ENCODE measurements at regions not wholly inside any gene's neighbourhood (a gene's known extent, or its start where the extent isn't known, plus 50 kb on each side); places are given as distances from the start of the nearest gene placed in this dataset.

- H3K4me3 ChIP-seq (ENCODE audit: low read length), result no peak overlapping the region
These were observed 378.9 kb upstream of the NUPR2 start for GRCh38 chr7:56495165-56495564.

GRCh38 chr7:56493704-56494450 lies 377.7 kb upstream of the NUPR2 start:
- Mint-ChIP-seq H3K27me3 (ENCODE audit: low read depth in 2 of 2) (no peaks in the 10 kb centered on the region), H3K4me3 (no peak overlapping the region), H3K9me3 (peaks cover 1 to 12% of the 10 kb centered on the region in 2 donors), H3K27ac (no peak overlapping the region), H3K36me3 (peaks cover 10% of the 10 kb centered on the region), H3K4me1 (no peaks in the 10 kb centered on the region)
- intact Hi-C loops (cut with micrococcal nuclease), result no loop called here
- DNase-seq (no peak), ATAC-seq (no peak)
- Histone ChIP-seq H3K4me3 (ENCODE audit: low read length) (no peak overlapping the region), H3K27me3 (ENCODE audit: control insufficient read depth, insufficient read depth, low read length) (no peaks in the 10 kb centered on the region), H3K4me1 (ENCODE audit: control insufficient read depth, insufficient read depth, low read length) (no peaks in the 10 kb centered on the region), H3K9me3 (ENCODE audit: control insufficient read depth, insufficient read depth, low read length) (peaks cover 77% of the 10 kb centered on the region), H3K27ac (ENCODE audit: low read length) (no peak overlapping the region), H3K36me3 (ENCODE audit: control insufficient read depth, insufficient read depth, low read length) (no peaks in the 10 kb centered on the region)
- no peak for TF ChIP-seq CTCF (IDR thresholded peaks at IDR 0.05)
- 80% methylated on average over 8 of the region's 8 CpGs for WGBS (ENCODE audit: insufficient coverage)

More at GRCh38 chr7:56495165-56495564, 378.9 kb upstream of the NUPR2 start:
- no peaks in the 10 kb centered on the region for H3K36me3 ChIP-seq (ENCODE audit: control insufficient read depth, insufficient read depth, low read length)
- DNase-seq (no peak), ATAC-seq (no peak)
- 81% methylated on average over 3 of the region's 3 CpGs for WGBS (ENCODE audit: insufficient coverage)
- Mint-ChIP-seq H3K36me3 (peaks cover 8% of the 10 kb centered on the region), H3K9me3 (peaks cover 2 to 19% of the 10 kb centered on the region in 2 donors), H3K4me3 (no peak overlapping the region), H3K4me1 (no peaks in the 10 kb centered on the region), H3K27me3 (ENCODE audit: low read depth in 2 of 2) (no peaks in the 10 kb centered on the region), H3K27ac (no peak overlapping the region)
- H3K27me3 ChIP-seq (ENCODE audit: control insufficient read depth, insufficient read depth, low read length), result no peaks in the 10 kb centered on the region
- TF ChIP-seq CTCF (IDR thresholded peaks at IDR 0.05), result no peak
- no peaks in the 10 kb centered on the region for H3K4me1 ChIP-seq (ENCODE audit: control insufficient read depth, insufficient read depth, low read length)
- H3K27ac ChIP-seq (ENCODE audit: low read length), result no peak overlapping the region
- intact Hi-C loops (cut with micrococcal nuclease), result no loop called here
- peaks cover 68% of the 10 kb centered on the region for H3K9me3 ChIP-seq (ENCODE audit: control insufficient read depth, insufficient read depth, low read length)

DNA sequence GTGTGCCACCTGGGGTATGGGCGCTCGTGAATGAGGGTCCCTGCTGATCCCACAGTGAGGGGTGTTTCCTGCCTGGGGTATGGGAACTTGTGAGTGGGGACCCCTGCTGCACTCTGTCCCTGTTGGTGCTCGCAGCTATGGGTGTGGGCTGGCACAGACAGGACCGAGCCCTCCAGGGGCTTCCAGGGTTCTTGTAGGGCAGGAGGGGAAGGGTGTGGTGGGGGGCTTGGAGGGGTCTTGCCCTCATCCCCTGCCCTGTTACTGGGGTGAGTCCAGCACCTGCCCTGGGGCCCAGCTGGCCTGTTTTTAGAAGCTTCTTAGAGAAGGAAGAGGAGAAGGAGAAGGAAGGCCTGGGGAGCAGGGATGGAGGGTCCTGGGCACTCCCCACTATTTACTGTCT lies 377.0 kb upstream of the NUPR2 start:
- H3K9me3 Mint-ChIP-seq, result peaks cover 4 to 12% of the 10 kb centered on the region in 2 donors
- 88% methylated on average over 4 of the region's 4 CpGs for WGBS (ENCODE audit: insufficient coverage)
- no peak for TF ChIP-seq CTCF (IDR thresholded peaks at IDR 0.05)
- H3K4me3 Mint-ChIP-seq, result no peak overlapping the region
- Histone ChIP-seq H3K36me3 (ENCODE audit: control insufficient read depth, insufficient read depth, low read length) (no peaks in the 10 kb centered on the region), H3K4me1 (ENCODE audit: control insufficient read depth, insufficient read depth, low read length) (no peaks in the 10 kb centered on the region), H3K27me3 (ENCODE audit: control insufficient read depth, insufficient read depth, low read length) (no peaks in the 10 kb centered on the region), H3K9me3 (ENCODE audit: control insufficient read depth, insufficient read depth, low read length) (peaks cover 77% of the 10 kb centered on the region), H3K4me3 (ENCODE audit: low read length) (no peak overlapping the region), H3K27ac (ENCODE audit: low read length) (no peak overlapping the region)
- H3K36me3 Mint-ChIP-seq, result peaks cover 10% of the 10 kb centered on the region
- ATAC-seq (no peak), DNase-seq (no peak)
- H3K27ac Mint-ChIP-seq, result no peak overlapping the region
- no peaks in the 10 kb centered on the region for H3K4me1 Mint-ChIP-seq
- intact Hi-C loops (cut with micrococcal nuclease), result no loop called here
- no peaks in the 10 kb centered on the region for H3K27me3 Mint-ChIP-seq (ENCODE audit: low read depth in 2 of 2)
